H1 (cell line): ENCODE measurements at regions not wholly inside any gene's neighbourhood (a gene's known extent, or its start where the extent isn't known, plus 50 kb on each side); places are given as distances from the start of the nearest gene placed in this dataset.

Experiments
- CTCF ChIA-PET: fragments of 300-600 bp; sonication (Branson Sonifier 250); formaldehyde crosslinking; loops from one replicate; lab custom pipeline; 2021; ENCODE audit not compliant: partially characterized antibody; lab: Charles Lee
- POLR2A ChIA-PET: fragments of 300-600 bp; sonication (Branson Sonifier 250); formaldehyde crosslinking; loops from one replicate; lab custom pipeline; 2021; ENCODE audit warnings: inconsistent platforms; ENCODE audit not compliant: partially characterized antibody; lab: Charles Lee
- DNase-seq, 2 experiments: peaks; one replicate each; pipeline versions ENCODE4 v3.0.0 to v3.0.0-alpha.2; 2010 to 2022; ENCODE audit warnings: low spot score in 2 of 2, low read depth in 1 of 2, mixed read lengths in 1 of 2
- FAIRE-seq: peaks from 2 replicates; lab custom pipeline; 2011; peaks lifted over from hg19 to GRCh38; lab: Jason Lieb, UNC
- H2AFZ ChIP-seq: 2 replicates; pipeline ENCODE4 v1.8.1; 2012; ENCODE audit warnings: low read length, inconsistent platforms
- H2AK5ac ChIP-seq: 2 replicates; pipeline ENCODE4 v1.6.1; 2013; ENCODE audit warnings: low read depth, low read length
- H2BK120ac ChIP-seq: replicated peaks from 2 replicates; pipeline ENCODE3; 2013; ENCODE audit warnings: low read depth, low read length, inconsistent platforms
- H2BK12ac ChIP-seq: 2 replicates; pipeline ENCODE4 v1.6.1; 2013; ENCODE audit warnings: low read depth, low read length
- H2BK15ac ChIP-seq: 2 replicates; pipeline ENCODE4 v1.6.1; 2013; ENCODE audit warnings: low read length
- H2BK20ac ChIP-seq: 2 replicates; pipeline ENCODE4 v1.6.1; 2013; ENCODE audit warnings: low read length
- H2BK5ac ChIP-seq: 2 replicates; pipeline ENCODE4 v1.6.1; 2013; ENCODE audit warnings: low read depth, low read length
- H3K14ac ChIP-seq: 2 replicates; pipeline ENCODE4 v1.6.1; 2013; ENCODE audit warnings: inconsistent platforms; ENCODE audit not compliant: insufficient read length
- H3K18ac ChIP-seq: 2 replicates; pipeline ENCODE4 v1.6.1; 2013; ENCODE audit warnings: low read length; ENCODE audit errors: extremely low read depth
- H3K23ac ChIP-seq: 2 replicates; pipeline ENCODE4 v1.6.1; 2013; ENCODE audit warnings: inconsistent platforms; ENCODE audit not compliant: insufficient read length
- H3K23me2 ChIP-seq: 2 replicates; pipeline ENCODE4 v1.6.1; 2013; ENCODE audit warnings: low read depth, low read length
- H3K27ac ChIP-seq: 2 replicates; pipeline ENCODE4 v1.6.1; 2011; ENCODE audit warnings: low read depth, low read length, inconsistent platforms
- H3K27me3 ChIP-seq, 4 experiments: replicated peaks in 1 of 4; 1 replicate in 1 of 4; 2 replicates in 3 of 4; pipeline versions ENCODE4 v1.6.1 to v1.8.1; 2011 to 2013; ENCODE audit warnings: low read length in 3 of 4, mild to moderate bottlenecking in 3 of 4, inconsistent platforms in 2 of 4, mixed read lengths in 2 of 4, moderate library complexity in 1 of 4; ENCODE audit not compliant: control insufficient read depth in 3 of 4, insufficient read depth in 3 of 4; ENCODE audit errors: extremely low read depth in 1 of 4
- H3K36me3 ChIP-seq, 4 experiments: 2 replicates each; pipeline versions ENCODE4 v1.6.1 to v1.8.1; 2011 to 2013; ENCODE audit warnings: mild to moderate bottlenecking in 4 of 4, low read length in 3 of 4, moderate library complexity in 2 of 4, control low read depth in 1 of 4, inconsistent platforms in 1 of 4; ENCODE audit not compliant: insufficient read depth in 4 of 4, control insufficient read depth in 2 of 4
- H3K4ac ChIP-seq: replicated peaks from 2 replicates; pipeline ENCODE3; 2013; ENCODE audit warnings: low read length, low read depth, mixed read lengths, inconsistent platforms; ENCODE audit not compliant: insufficient read length
- H3K4me1 ChIP-seq, 4 experiments: replicated peaks in 1 of 4; 1 replicate in 1 of 4; 2 replicates in 3 of 4; pipeline versions ENCODE4 v1.6.1 to v1.8.1; 2011 to 2013; ENCODE audit warnings: low read length in 3 of 4, inconsistent platforms in 2 of 4, mixed read lengths in 1 of 4; ENCODE audit not compliant: insufficient read depth in 4 of 4, control insufficient read depth in 3 of 4
- H3K4me2 ChIP-seq, 2 experiments: 2 replicates each; pipeline versions ENCODE4 v1.6.1 to v1.8.1; 2011 to 2013; ENCODE audit warnings: low read depth in 2 of 2, low read length in 2 of 2, control low read depth in 1 of 2, inconsistent platforms in 1 of 2, mild to moderate bottlenecking in 1 of 2; ENCODE audit not compliant: insufficient read depth in 1 of 2
- H3K4me3 ChIP-seq, 4 experiments: fragments of 200-600, 300-600 bp in 1 of 4; sonication (generic), shearing (Covaris generic), sonication (Bioruptor Twin) in 1 of 4; 2 replicates each; pipeline versions ENCODE4 v1.5.1 to v1.8.1; 2011 to 2016; ENCODE audit warnings: low read length in 4 of 4, low read depth in 3 of 4, control low read depth in 2 of 4, inconsistent platforms in 2 of 4, mild to moderate bottlenecking in 2 of 4, mixed read lengths in 1 of 4, moderate library complexity in 1 of 4; ENCODE audit not compliant: insufficient read depth in 2 of 4; ENCODE audit errors: extremely low read depth in 1 of 4
- H3K56ac ChIP-seq: replicated peaks from 2 replicates; pipeline ENCODE3; 2013; ENCODE audit warnings: low read depth, mild to moderate bottlenecking, mixed read lengths, low read length, inconsistent platforms; ENCODE audit not compliant: insufficient read length
- H3K79me1 ChIP-seq: 2 replicates; pipeline ENCODE4 v1.6.1; 2013; ENCODE audit warnings: low read depth, low read length, control low read depth
- H3K79me2 ChIP-seq, 2 experiments: 2 replicates each; pipeline versions ENCODE4 v1.6.1 to v1.8.1; 2012 to 2013; ENCODE audit warnings: low read length in 2 of 2, mild to moderate bottlenecking in 2 of 2, inconsistent platforms in 1 of 2; ENCODE audit not compliant: insufficient read depth in 2 of 2, control insufficient read depth in 1 of 2
- H3K9ac ChIP-seq, 4 experiments: replicated peaks in 1 of 4; 1 replicate in 1 of 4; 2 replicates in 3 of 4; pipeline versions ENCODE4 v1.6.1 to v1.8.1; 2011 to 2013; ENCODE audit warnings: low read depth in 3 of 4, low read length in 3 of 4, control low read depth in 2 of 4, mild to moderate bottlenecking in 2 of 4, moderate library complexity in 2 of 4, inconsistent platforms in 1 of 4; ENCODE audit errors: extremely low read depth in 1 of 4
- H3K9me3 ChIP-seq, 2 experiments: 2 replicates each; pipeline versions ENCODE4 v1.6.1 to v1.8.1; 2012 to 2013; ENCODE audit warnings: mild to moderate bottlenecking in 2 of 2, moderate library complexity in 2 of 2, control low read depth in 1 of 2, inconsistent platforms in 1 of 2, low read depth in 1 of 2, low read length in 1 of 2, mixed read lengths in 1 of 2; ENCODE audit not compliant: insufficient read depth in 2 of 2
- H4K20me1 ChIP-seq, 2 experiments: replicated peaks in 1 of 2; 2 replicates each; pipeline versions ENCODE3 to v1.8.1; 2011 to 2013; ENCODE audit warnings: inconsistent platforms in 2 of 2, low read length in 2 of 2, mild to moderate bottlenecking in 1 of 2; ENCODE audit not compliant: insufficient read depth in 2 of 2, control insufficient read depth in 1 of 2
- H4K5ac ChIP-seq: 2 replicates; pipeline ENCODE4 v1.6.1; 2013; ENCODE audit warnings: low read length, low read depth, mixed read lengths, inconsistent platforms; ENCODE audit not compliant: insufficient read length
- H4K8ac ChIP-seq: 2 replicates; pipeline ENCODE4 v1.8.0; 2013; ENCODE audit warnings: mild to moderate bottlenecking, moderate library complexity, low read length, inconsistent platforms; ENCODE audit not compliant: insufficient read depth; ENCODE audit errors: extremely low read depth
- H4K91ac ChIP-seq: replicated peaks from 2 replicates; pipeline ENCODE3; 2013; ENCODE audit warnings: low read length, mixed read lengths, inconsistent platforms; ENCODE audit not compliant: insufficient read length
- FOSL1 ChIP-seq: IDR thresholded peaks from 2 replicates; pipeline ENCODE4 v1.6.1; 2011; ENCODE audit warnings: mild to moderate bottlenecking, low read depth, low read length, moderate library complexity; ENCODE audit not compliant: insufficient read depth
- GABPA ChIP-seq: IDR thresholded peaks from 2 replicates; pipeline ENCODE4 v1.6.1; 2011; ENCODE audit warnings: mild to moderate bottlenecking, low read length, moderate library complexity, borderline replicate concordance; ENCODE audit not compliant: insufficient read depth
- HDAC2 ChIP-seq, 2 experiments: fragments of 300-600 bp in 1 of 2; sonication (generic) in 1 of 2; IDR thresholded peaks; 2 replicates each; pipeline ENCODE4 v1.6.1; 2011 to 2012; ENCODE audit warnings: low read depth in 2 of 2, low read length in 2 of 2, mild to moderate bottlenecking in 2 of 2, moderate library complexity in 2 of 2, borderline replicate concordance in 1 of 2, inconsistent platforms in 1 of 2
- KDM1A ChIP-seq: fragments of 200-600, 300-600 bp; sonication (generic); IDR thresholded peaks from 2 replicates; pipeline ENCODE4 v1.7.1; 2016; ENCODE audit warnings: mild to moderate bottlenecking, low read length, borderline replicate concordance
- MAFK ChIP-seq: IDR thresholded peaks from 2 replicates; pipeline ENCODE4 v1.6.1; 2012; ENCODE audit warnings: low read depth, mild to moderate bottlenecking, improper control_type of control experiment, low read length
- NANOG ChIP-seq: IDR thresholded peaks from 2 replicates; pipeline ENCODE4 v1.6.1; 2011; ENCODE audit warnings: low read length, low read depth, mild to moderate bottlenecking, inconsistent platforms; ENCODE audit not compliant: insufficient read depth, poor library complexity, severe bottlenecking
- POLR2A ChIP-seq, 2 experiments: IDR thresholded peaks; 1 replicate in 1 of 2; 2 replicates in 1 of 2; pipeline ENCODE4 v1.6.1; 2011; ENCODE audit warnings: low read depth in 2 of 2, low read length in 2 of 2, mild to moderate bottlenecking in 2 of 2; ENCODE audit errors: control extremely low read depth in 1 of 2
- RFX5 ChIP-seq: IDR thresholded peaks from 2 replicates; pipeline ENCODE4 v1.6.1; 2011; ENCODE audit warnings: low read depth, low read length, improper control_type of control experiment, borderline replicate concordance
- SIN3A ChIP-seq, 2 experiments: IDR thresholded peaks in 1 of 2; conservative IDR thresholded peaks in 1 of 2; 2 replicates each; pipeline ENCODE4 v1.6.1; 2011 to 2012; ENCODE audit warnings: low read length in 2 of 2, improper control_type of control experiment in 1 of 2, low read depth in 1 of 2, mild to moderate bottlenecking in 1 of 2
- SP4 ChIP-seq: IDR thresholded peaks from 2 replicates; pipeline ENCODE4 v1.6.1; 2012; ENCODE audit warnings: low read length, inconsistent platforms
- TBP ChIP-seq: IDR thresholded peaks from 2 replicates; pipeline ENCODE4 v1.6.1; 2011; ENCODE audit warnings: low read depth, low read length, improper control_type of control experiment
- TCF12 ChIP-seq: IDR thresholded peaks from 2 replicates; pipeline ENCODE4 v1.6.1; 2011; ENCODE audit warnings: low read depth, mild to moderate bottlenecking, low read length
- WGBS, 2 experiments: shearing (Covaris generic) in 1 of 2; methylation state at CpG; one replicate each; pipeline versions ENCODE4 v1.1.6 to v1.1.7; 2013 to 2015; ENCODE audit warnings: low lambda C conversion rate in 2 of 2, mixed read lengths in 2 of 2, inconsistent platforms in 1 of 2, low coverage in 1 of 2, missing lambda C conversion rate in 1 of 2; ENCODE audit not compliant: insufficient replicate concordance in 2 of 2, insufficient coverage in 1 of 2, insufficient read length in 1 of 2; ENCODE audit errors: extremely low coverage in 1 of 2, missing lambda C conversion rate in 1 of 2; 5-methylcytosine and 5-hydroxymethylcytosine counted together
- TF ChIP-seq, protein P1 (sequence below): IDR thresholded peaks from 2 replicates; pipeline ENCODE4 v1.6.1; 2011; ENCODE audit warnings: low read depth, mild to moderate bottlenecking, low read length; ENCODE audit not compliant: insufficient read depth

DNA sequence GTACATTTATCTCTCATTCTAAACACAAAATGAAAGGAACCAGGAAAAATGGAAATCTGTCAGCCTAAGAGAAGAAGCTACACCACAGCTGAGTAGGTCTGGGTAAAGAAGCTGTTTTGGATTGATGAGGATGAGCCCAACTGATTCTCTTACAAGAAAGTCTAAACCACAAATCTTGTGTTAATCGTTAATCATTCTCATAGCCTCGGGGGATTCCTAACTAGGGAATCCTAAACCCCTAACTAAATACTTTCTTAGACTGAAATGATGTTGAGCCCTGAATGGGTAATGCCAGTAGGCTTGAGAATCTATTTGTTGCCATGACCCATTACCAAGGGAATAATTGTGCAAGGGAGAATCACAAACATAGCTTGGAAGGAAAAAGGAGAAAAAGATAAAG lies 327.5 kb upstream of the SPRY2 start:
- no peak for FAIRE-seq

More for the DNA sequence above, 327.5 kb upstream of the SPRY2 start:
- Histone ChIP-seq H2BK15ac (no peak overlapping the region), H3K4me3 (no peak overlapping the region), H3K27me3 (no peaks in the 10 kb centered on the region), H2BK120ac (no peak overlapping the region), H3K36me3 (no peaks in the 10 kb centered on the region), H3K9me3 (no peaks in the 10 kb centered on the region), H2AK5ac (no peak overlapping the region), H3K56ac (no peak overlapping the region), H3K4me1 (no peaks in the 10 kb centered on the region), H3K4ac (no peak overlapping the region), H4K8ac (no peak overlapping the region), H3K23me2 (no peaks in the 10 kb centered on the region), H3K27ac (no peak overlapping the region), H3K18ac (no peak overlapping the region), H2BK5ac (no peak overlapping the region), H3K23ac (no peak overlapping the region), H3K79me1 (no peaks in the 10 kb centered on the region), H3K79me2 (no peaks in the 10 kb centered on the region), H4K20me1 (no peaks in the 10 kb centered on the region), H2BK12ac (no peak overlapping the region), H4K91ac (no peak overlapping the region), H3K9ac (no peak overlapping the region), H3K14ac (no peak overlapping the region), H2BK20ac (no peak overlapping the region), H4K5ac (no peak overlapping the region), H3K4me2 (no peak overlapping the region), H2AFZ (no peak overlapping the region)
- CTCF ChIA-PET, result no interaction called here
- DNase-seq, result no peak
- WGBS, 2 experiments, result 94% methylated on average over 2 of the region's 2 CpGs; no CpG with 5 or more reads in 1 of the 2 experiments
- POLR2A ChIA-PET, result no interaction called here
- TF ChIP-seq KDM1A, result no peak
- no peak for TF ChIP-seq RFX5
- no peak for TF ChIP-seq GABPA
- TF ChIP-seq FOSL1, result no peak
- TF ChIP-seq, protein P1, sequence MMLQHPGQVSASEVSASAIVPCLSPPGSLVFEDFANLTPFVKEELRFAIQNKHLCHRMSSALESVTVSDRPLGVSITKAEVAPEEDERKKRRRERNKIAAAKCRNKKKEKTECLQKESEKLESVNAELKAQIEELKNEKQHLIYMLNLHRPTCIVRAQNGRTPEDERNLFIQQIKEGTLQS, result no peak
- no peak for TF ChIP-seq NANOG
- no peak for TF ChIP-seq SP4
- no peak for TF ChIP-seq SIN3A (conservative IDR thresholded peaks at IDR 0.05 in 1 of 2, IDR thresholded peaks at IDR 0.05 in 1 of 2; ENCODE audit: low read depth in 1 of 2, low read length in 2 of 2)
- TF ChIP-seq MAFK, result no peak
- no peak for TF ChIP-seq POLR2A (IDR thresholded peaks at IDR 0.05; ENCODE audit: control extremely low read depth in 1 of 2, low read depth in 2 of 2, low read length in 2 of 2)
- TF ChIP-seq HDAC2 (IDR thresholded peaks at IDR 0.05; ENCODE audit: borderline replicate concordance in 1 of 2, low read depth in 2 of 2, low read length in 2 of 2), result no peak
- TF ChIP-seq TBP, result no peak
- no peak for TF ChIP-seq TCF12
